ENCODE measurements at regions not wholly inside any gene's neighbourhood (a gene's known extent, or its start where the extent isn't known, plus 50 kb on each side); places are given as distances from the start of the nearest gene placed in this dataset.

DNA sequence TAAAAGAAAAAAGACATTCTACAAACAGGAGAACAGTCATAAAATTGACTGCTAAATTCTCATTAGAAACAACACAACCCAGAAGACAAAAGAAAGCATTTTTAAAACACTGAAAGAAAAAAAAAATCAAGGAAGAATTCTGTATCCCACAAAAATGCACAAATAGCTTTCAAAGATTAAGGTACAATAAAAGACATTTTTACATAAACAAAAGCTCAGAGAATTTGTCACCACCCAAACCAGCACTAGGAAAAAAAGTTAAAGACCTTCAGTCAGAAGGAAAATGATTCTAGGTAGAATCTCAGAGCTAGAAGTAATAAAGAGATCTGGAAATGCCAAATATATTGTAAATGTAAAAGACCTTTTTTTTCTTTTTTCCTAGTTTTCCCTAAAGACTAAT, 252.4 kb downstream of the CLIC5 start:
- no peak for TF ChIP-seq POLR2A (IDR thresholded peaks at IDR 0.05)
- TF ChIP-seq, protein P1, sequence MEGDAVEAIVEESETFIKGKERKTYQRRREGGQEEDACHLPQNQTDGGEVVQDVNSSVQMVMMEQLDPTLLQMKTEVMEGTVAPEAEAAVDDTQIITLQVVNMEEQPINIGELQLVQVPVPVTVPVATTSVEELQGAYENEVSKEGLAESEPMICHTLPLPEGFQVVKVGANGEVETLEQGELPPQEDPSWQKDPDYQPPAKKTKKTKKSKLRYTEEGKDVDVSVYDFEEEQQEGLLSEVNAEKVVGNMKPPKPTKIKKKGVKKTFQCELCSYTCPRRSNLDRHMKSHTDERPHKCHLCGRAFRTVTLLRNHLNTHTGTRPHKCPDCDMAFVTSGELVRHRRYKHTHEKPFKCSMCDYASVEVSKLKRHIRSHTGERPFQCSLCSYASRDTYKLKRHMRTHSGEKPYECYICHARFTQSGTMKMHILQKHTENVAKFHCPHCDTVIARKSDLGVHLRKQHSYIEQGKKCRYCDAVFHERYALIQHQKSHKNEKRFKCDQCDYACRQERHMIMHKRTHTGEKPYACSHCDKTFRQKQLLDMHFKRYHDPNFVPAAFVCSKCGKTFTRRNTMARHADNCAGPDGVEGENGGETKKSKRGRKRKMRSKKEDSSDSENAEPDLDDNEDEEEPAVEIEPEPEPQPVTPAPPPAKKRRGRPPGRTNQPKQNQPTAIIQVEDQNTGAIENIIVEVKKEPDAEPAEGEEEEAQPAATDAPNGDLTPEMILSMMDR (IDR thresholded peaks at IDR 0.05), result no peak

DNA sequence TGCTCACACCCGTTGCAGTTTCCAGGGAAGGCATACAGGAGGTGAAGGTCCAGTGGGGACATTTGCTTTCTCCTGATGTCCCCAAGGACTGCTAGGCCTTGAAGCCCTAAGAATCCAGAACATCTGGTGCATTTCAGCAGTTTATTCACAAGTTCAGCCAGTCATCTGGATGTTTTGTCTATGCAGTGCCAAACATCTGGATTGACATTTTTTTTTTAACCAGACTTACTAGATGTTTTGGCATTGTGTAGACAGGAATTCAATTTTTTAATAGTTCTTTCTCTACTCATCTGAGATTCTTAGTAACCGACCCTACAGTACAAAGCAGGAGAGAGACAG, 256.2 kb downstream of the CLIC5 start:
- Histone ChIP-seq H3K4me3 (no peak overlapping the region), H3K4me1 (no peaks in the 10 kb centered on the region), H3K9me3 (no peaks in the 10 kb centered on the region), H3K36me3 (replicated peaks in 1 of 2; ENCODE audit: insufficient read depth in 1 of 2, low read depth in 2 of 2) (no peaks in the 10 kb centered on the region), H3K27ac (no peak overlapping the region), H3K27me3 (no peaks in the 10 kb centered on the region)
- intact Hi-C loops (cut with DNase I), result no loop called here
- DNase-seq (no peak), ATAC-seq (no peak)
- 66 to 67% methylated on average over 2 of the region's 2 CpGs for WGBS, 2 donors
- no peak for TF ChIP-seq POLR2A (IDR thresholded peaks at IDR 0.05)
- TF ChIP-seq, protein P1 (IDR thresholded peaks at IDR 0.05), result no peak

More for the DNA sequence above, 252.4 kb downstream of the CLIC5 start:
- Histone ChIP-seq H3K4me1 (no peaks in the 10 kb centered on the region), H3K27me3 (no peaks in the 10 kb centered on the region), H3K4me3 (no peak overlapping the region), H3K27ac (no peak overlapping the region), H3K36me3 (replicated peaks in 1 of 2; ENCODE audit: insufficient read depth in 1 of 2, low read depth in 2 of 2) (no peaks in the 10 kb centered on the region), H3K9me3 (no peaks in the 10 kb centered on the region)
- ATAC-seq (no peak), DNase-seq (no peak)
- intact Hi-C loops (cut with DNase I), result no loop called here

DNA sequence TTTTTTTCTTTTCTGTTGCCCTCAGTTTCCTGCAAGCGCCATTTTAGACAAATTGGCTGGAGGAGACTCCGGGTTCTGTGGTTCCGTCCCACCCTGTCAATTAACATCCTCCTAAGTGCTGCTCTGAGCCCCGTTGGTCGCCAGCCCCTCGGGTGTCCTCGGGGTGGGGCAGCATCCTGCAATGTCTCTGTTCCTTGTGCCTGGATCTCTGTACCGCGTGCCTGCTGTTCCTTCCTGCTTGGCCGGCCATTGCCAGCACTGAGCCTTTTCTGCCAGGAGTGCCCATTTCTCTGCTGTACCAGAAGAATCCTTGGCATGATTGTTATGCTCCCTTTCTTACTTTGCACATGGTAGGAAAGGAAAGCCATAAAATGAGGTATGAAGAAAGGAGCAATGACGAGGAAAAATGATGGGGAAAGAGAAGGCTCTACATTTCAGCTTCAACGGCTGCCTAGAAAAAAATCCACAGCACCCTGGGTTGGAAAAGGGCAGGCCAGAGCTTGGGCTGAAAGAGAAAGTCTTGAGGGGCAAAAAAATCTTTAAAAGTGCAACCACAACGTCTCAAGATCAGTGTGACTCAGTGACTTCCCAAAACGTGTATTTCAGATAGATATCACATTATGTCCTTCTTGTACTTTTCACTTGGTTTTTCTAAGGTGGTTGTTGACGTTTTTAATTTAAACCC, 256.7 kb downstream of the CLIC5 start:
- Histone ChIP-seq H3K4me3 (no peak overlapping the region), H3K27me3 (no peaks in the 10 kb centered on the region), H3K4me1 (no peaks in the 10 kb centered on the region), H3K27ac (no peak overlapping the region), H3K36me3 (replicated peaks in 1 of 2; ENCODE audit: insufficient read depth in 1 of 2, low read depth in 2 of 2) (no peaks in the 10 kb centered on the region), H3K9me3 (no peaks in the 10 kb centered on the region)
- TF ChIP-seq POLR2A (IDR thresholded peaks at IDR 0.05), result no peak
- TF ChIP-seq, protein P1 (IDR thresholded peaks at IDR 0.05), result no peak
- DNase-seq (no peak), ATAC-seq (no peak)
- 63 to 72% methylated on average over 15 of the region's 15 CpGs for WGBS, 2 donors
- intact Hi-C loops (cut with DNase I), result no loop called here

DNA sequence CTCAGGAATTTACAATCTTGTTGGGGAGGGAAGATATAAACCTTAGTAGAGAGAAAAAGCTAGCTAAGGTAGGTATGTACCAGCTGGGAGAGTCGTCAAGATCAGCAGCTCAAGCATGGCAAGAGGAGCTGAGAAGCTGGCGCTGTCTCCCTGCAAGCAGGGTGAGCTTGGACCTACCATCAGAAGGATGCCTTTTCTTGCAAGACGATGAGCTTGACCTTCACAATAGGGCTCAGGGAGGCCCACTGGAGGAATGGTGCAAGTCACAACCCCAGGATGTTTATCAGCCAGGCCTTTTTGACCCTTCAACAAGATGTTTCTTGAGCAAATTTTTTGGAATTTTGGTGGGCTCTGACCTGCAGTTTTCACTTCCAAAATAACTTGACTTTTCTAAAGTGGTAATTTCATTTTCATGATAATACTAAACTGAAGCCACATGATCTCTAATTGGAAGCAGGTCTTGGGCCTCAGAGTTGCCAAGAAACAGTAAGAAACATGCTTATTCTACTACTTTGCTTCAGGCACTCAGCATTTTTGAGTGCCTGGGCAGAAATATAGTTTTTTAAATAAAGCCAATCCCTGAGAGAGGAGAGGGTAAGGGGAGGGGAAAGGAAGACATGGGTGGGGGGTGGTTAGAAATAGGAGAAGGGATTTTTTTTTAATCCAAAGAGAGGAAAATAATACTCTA, 258.1 kb downstream of the CLIC5 start:
- Histone ChIP-seq H3K4me1 (no peaks in the 10 kb centered on the region), H3K36me3 (replicated peaks in 1 of 2; ENCODE audit: insufficient read depth in 1 of 2, low read depth in 2 of 2) (no peaks in the 10 kb centered on the region), H3K4me3 (no peak overlapping the region), H3K27ac (no peak overlapping the region), H3K9me3 (no peaks in the 10 kb centered on the region), H3K27me3 (no peaks in the 10 kb centered on the region)
- TF ChIP-seq, protein P1 (IDR thresholded peaks at IDR 0.05), result no peak
- TF ChIP-seq POLR2A (IDR thresholded peaks at IDR 0.05), result no peak
- intact Hi-C loops (cut with DNase I), result no loop called here
- 82 to 86% methylated on average over 3 of the region's 3 CpGs for WGBS, 2 donors
- DNase-seq, result no peak
- no peak for ATAC-seq

DNA sequence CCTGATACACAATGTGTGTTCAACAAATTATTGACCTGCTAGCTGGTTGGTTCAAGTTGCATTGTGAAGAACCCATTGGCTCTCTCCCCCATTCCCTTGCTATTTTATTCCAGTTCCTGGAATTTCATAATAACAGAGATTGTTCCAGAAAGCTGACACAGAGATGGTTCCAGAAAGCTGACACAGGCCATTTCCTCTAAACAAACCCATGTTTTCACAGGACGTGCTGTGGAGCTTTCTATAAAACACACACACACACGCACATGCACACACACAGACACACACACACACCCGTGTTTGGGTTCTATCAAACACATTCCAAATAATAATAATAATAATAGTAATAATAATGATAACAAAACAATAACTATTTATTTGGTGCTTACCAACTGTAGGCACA, 259.1 kb downstream of the CLIC5 start:
- ATAC-seq (no peak), DNase-seq (no peak)
- Histone ChIP-seq H3K27me3 (no peaks in the 10 kb centered on the region), H3K9me3 (no peaks in the 10 kb centered on the region), H3K4me1 (no peaks in the 10 kb centered on the region), H3K27ac (no peak overlapping the region), H3K36me3 (replicated peaks in 1 of 2; ENCODE audit: insufficient read depth in 1 of 2, low read depth in 2 of 2) (no peaks in the 10 kb centered on the region), H3K4me3 (no peak overlapping the region)
- TF ChIP-seq, protein P1 (IDR thresholded peaks at IDR 0.05), result no peak
- no peak for TF ChIP-seq POLR2A (IDR thresholded peaks at IDR 0.05)
- intact Hi-C loops (cut with DNase I), result no loop called here
- WGBS, 2 donors, result 52 to 62% methylated on average over 3 of the region's 3 CpGs
